ENCODE measurements at regions not wholly inside any gene's neighbourhood (a gene's known extent, or its start where the extent isn't known, plus 50 kb on each side); places are given as distances from the start of the nearest gene placed in this dataset.
"Not testable (repeated sequence)": the region's sequence is repeated elsewhere in the genome, so short reads cannot be mapped to it uniquely, and the experiment has no call there.

DNA sequence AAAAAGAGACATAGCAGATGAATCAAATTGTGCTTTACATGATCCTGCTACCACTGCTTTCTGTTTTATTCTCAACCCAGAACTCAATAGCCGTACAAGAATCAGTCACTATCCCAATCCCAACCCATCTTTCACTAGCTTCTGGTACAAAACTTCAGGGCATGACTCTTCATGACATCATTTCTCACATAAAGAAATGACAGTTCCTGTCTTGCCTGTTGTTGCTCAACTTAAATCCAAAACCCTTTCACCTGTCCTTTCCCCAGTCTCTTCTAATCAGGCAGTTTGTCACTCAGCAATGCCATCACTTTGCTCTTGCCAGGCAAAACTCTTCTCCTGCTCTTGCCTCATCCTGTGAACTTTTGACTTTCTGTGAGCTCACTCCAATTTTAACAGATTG is 962.8 kb downstream of the GALC start (continued):
- no peak for TF ChIP-seq PAX5 (IDR thresholded peaks at IDR 0.05; ENCODE audit: borderline replicate concordance, low read depth, low read length)
- TF ChIP-seq NR2F1 (conservative IDR thresholded peaks at IDR 0.05) = no peak
- TF ChIP-seq SREBF1 (IDR thresholded peaks at IDR 0.05; ENCODE audit: low read length) = no peak

DNA sequence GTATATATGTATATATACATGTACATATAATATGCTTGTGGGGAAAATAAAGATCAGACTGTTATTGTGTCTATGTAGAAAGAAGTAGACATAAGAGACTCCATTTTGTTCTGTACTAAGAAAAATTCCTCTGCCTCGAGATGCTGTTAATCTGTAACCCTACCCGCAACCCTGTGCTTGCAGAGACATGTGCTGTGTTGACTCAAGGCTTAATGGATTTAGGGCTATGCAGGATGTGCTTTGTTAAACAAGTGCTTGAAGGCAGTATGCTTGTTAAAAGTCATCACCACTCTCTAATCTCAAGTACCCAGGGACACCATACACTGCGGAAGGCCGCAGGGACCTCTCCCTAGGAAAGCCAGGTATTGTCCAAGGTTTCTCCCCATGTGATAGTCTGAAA is 972.9 kb downstream of the GALC start:
- in situ Hi-C loops (cut with MboI); POLR2A ChIA-PET: not testable (repeated sequence)

DNA sequence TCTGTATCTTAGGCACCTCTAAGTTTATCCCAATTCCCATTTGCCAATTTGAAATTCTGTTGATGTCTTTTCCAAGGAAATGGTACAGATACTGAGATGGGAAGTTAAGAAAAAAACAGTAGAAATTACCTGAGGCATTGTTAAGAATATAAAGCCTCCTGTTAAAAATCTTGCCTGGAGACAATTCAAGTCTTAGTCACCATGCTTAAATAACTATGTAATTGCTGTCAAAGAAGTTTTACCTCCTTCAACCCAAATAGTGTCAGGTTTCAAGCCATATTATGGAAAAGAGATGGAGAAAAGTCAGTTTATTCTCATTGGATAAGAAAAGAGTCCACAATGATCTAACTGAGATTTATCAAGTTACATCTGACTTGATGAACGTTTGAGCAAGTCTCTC is 974.7 kb downstream of the GALC start:
- BruUV-seq (replicated peaks) = no TSS peak
- no peak for TF ChIP-seq CBX5 (IDR thresholded peaks at IDR 0.05; ENCODE audit: low read depth)
- TF ChIP-seq, protein P1, sequence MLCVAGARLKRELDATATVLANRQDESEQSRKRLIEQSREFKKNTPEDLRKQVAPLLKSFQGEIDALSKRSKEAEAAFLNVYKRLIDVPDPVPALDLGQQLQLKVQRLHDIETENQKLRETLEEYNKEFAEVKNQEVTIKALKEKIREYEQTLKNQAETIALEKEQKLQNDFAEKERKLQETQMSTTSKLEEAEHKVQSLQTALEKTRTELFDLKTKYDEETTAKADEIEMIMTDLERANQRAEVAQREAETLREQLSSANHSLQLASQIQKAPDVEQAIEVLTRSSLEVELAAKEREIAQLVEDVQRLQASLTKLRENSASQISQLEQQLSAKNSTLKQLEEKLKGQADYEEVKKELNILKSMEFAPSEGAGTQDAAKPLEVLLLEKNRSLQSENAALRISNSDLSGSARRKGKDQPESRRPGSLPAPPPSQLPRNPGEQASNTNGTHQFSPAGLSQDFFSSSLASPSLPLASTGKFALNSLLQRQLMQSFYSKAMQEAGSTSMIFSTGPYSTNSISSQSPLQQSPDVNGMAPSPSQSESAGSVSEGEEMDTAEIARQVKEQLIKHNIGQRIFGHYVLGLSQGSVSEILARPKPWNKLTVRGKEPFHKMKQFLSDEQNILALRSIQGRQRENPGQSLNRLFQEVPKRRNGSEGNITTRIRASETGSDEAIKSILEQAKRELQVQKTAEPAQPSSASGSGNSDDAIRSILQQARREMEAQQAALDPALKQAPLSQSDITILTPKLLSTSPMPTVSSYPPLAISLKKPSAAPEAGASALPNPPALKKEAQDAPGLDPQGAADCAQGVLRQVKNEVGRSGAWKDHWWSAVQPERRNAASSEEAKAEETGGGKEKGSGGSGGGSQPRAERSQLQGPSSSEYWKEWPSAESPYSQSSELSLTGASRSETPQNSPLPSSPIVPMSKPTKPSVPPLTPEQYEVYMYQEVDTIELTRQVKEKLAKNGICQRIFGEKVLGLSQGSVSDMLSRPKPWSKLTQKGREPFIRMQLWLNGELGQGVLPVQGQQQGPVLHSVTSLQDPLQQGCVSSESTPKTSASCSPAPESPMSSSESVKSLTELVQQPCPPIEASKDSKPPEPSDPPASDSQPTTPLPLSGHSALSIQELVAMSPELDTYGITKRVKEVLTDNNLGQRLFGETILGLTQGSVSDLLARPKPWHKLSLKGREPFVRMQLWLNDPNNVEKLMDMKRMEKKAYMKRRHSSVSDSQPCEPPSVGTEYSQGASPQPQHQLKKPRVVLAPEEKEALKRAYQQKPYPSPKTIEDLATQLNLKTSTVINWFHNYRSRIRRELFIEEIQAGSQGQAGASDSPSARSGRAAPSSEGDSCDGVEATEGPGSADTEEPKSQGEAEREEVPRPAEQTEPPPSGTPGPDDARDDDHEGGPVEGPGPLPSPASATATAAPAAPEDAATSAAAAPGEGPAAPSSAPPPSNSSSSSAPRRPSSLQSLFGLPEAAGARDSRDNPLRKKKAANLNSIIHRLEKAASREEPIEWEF (IDR thresholded peaks at IDR 0.05; ENCODE audit: insufficient replicate concordance, low read depth, low read length) = no peak
- no peak for TF ChIP-seq SUZ12 (IDR thresholded peaks at IDR 0.05; ENCODE audit: unreplicated experiment)
- no peak for TF ChIP-seq TAF1 (IDR thresholded peaks at IDR 0.05; ENCODE audit: borderline replicate concordance, low read depth, low read length)
- no peak for TF ChIP-seq NR2C1 (IDR thresholded peaks at IDR 0.05)
- TF ChIP-seq ZNF24 (IDR thresholded peaks at IDR 0.05) = no peak
- TF ChIP-seq SPI1 (IDR thresholded peaks at IDR 0.05; ENCODE audit: borderline replicate concordance, insufficient read depth, low read depth, low read length) = no peak
- TF ChIP-seq HDGF (IDR thresholded peaks at IDR 0.05) = no peak
- no peak for TF ChIP-seq RUNX3 (IDR thresholded peaks at IDR 0.05; ENCODE audit: low read length)
- no peak for TF ChIP-seq STAT3 (IDR thresholded peaks at IDR 0.05; ENCODE audit: low read depth, low read length)
- no peak for TF ChIP-seq BHLHE40 (IDR thresholded peaks at IDR 0.05; ENCODE audit: borderline replicate concordance in 1 of 2, low read depth in 2 of 2, low read length in 1 of 2)

More for the DNA sequence above, 972.9 kb downstream of the GALC start:
- H3K27ac ChIP-seq (ENCODE audit: control insufficient read depth, insufficient read depth); DNase-seq (ENCODE audit: low read depth, low spot score); H3K9me3 ChIP-seq (replicated peaks; ENCODE audit: control insufficient read depth, insufficient read depth, low read length); intact Hi-C loops (cut with micrococcal nuclease; ENCODE audit: unreplicated experiment); BruUV-seq (replicated peaks); H3K9ac ChIP-seq (ENCODE audit: control insufficient read depth, insufficient read depth, low read length); SMC1A ChIA-PET (ENCODE audit: uncharacterized antibody, unreplicated experiment); RAD21 ChIA-PET (ENCODE audit: unreplicated experiment); H4K20me1 ChIP-seq (ENCODE audit: control insufficient read depth, insufficient read depth); H3K27me3 ChIP-seq (replicated peaks in 1 of 2; ENCODE audit: control insufficient read depth in 2 of 2, insufficient read depth in 2 of 2, low read length in 1 of 2); ATAC-seq; H3K4me3 ChIP-seq; H3K36me3 ChIP-seq (ENCODE audit: control insufficient read depth in 2 of 2, insufficient read depth in 2 of 2, low read length in 1 of 2); FAIRE-seq; H2AFZ ChIP-seq (ENCODE audit: control insufficient read depth, low read depth, low read length); H3K79me2 ChIP-seq (ENCODE audit: control insufficient read depth, insufficient read depth, low read length); H3K4me1 ChIP-seq (ENCODE audit: control insufficient read depth, insufficient read depth, low read length); H3K4me2 ChIP-seq (ENCODE audit: control insufficient read depth, insufficient read depth): not testable (repeated sequence)
- CTCF ChIA-PET = interaction anchor here (0.6 kb wide), 1 partner anchor 1213 kb away, joined by 3 read pairs; no protein-coding TSS in a partner anchor
- 58% methylated on average over 4 of the region's 4 CpGs for WGBS (ENCODE audit: insufficient coverage, insufficient replicate concordance, low lambda C conversion rate, missing lambda C conversion rate)

More for the DNA sequence above, 974.7 kb downstream of the GALC start:
- ChIA-PET RAD21 (ENCODE audit: unreplicated experiment) (no interaction called here), SMC1A (ENCODE audit: uncharacterized antibody, unreplicated experiment) (no interaction called here), CTCF (no interaction called here), POLR2A (no interaction called here)
- in situ Hi-C loops (cut with MboI) (no loop called here), intact Hi-C loops (cut with micrococcal nuclease; ENCODE audit: unreplicated experiment) (no loop called here)
- H3K9me3 ChIP-seq (replicated peaks; ENCODE audit: control insufficient read depth, insufficient read depth, low read length) = no peaks in the 10 kb centered on the region
- no peak overlapping the region for H3K9ac ChIP-seq (ENCODE audit: control insufficient read depth, insufficient read depth, low read length)
- WGBS (ENCODE audit: insufficient coverage, insufficient replicate concordance, low lambda C conversion rate, missing lambda C conversion rate) = 0% methylated on average over 1 of the region's 1 CpG
- no peaks in the 10 kb centered on the region for H3K27me3 ChIP-seq (replicated peaks in 1 of 2; ENCODE audit: control insufficient read depth in 2 of 2, insufficient read depth in 2 of 2, low read length in 1 of 2)
- H3K36me3 ChIP-seq (ENCODE audit: control insufficient read depth in 2 of 2, insufficient read depth in 2 of 2, low read length in 1 of 2) = no peaks in the 10 kb centered on the region
- H3K4me2 ChIP-seq (ENCODE audit: control insufficient read depth, insufficient read depth) = no peak overlapping the region
- no peaks in the 10 kb centered on the region for H3K79me2 ChIP-seq (ENCODE audit: control insufficient read depth, insufficient read depth, low read length)
- no peak for DNase-seq (ENCODE audit: low read depth, low spot score)
- ATAC-seq = no peak
- H3K4me1 ChIP-seq (ENCODE audit: control insufficient read depth, insufficient read depth, low read length) = no peaks in the 10 kb centered on the region
- FAIRE-seq = no peak
- H3K27ac ChIP-seq (ENCODE audit: control insufficient read depth, insufficient read depth) = no peak overlapping the region
- H4K20me1 ChIP-seq (ENCODE audit: control insufficient read depth, insufficient read depth) = no peaks in the 10 kb centered on the region
- H2AFZ ChIP-seq (ENCODE audit: control insufficient read depth, low read depth, low read length) = no peak overlapping the region
- no peak overlapping the region for H3K4me3 ChIP-seq
